GM12878 (cell line): ENCODE measurements at regions not wholly inside any gene's neighbourhood (a gene's known extent, or its start where the extent isn't known, plus 50 kb on each side); places are given as distances from the start of the nearest gene placed in this dataset.
A peak's percentile ranks its signal among the peaks of the same experiment; 100 is the strongest.

Source experiments
- ATAC-seq: fragments of 200-7000 bp; cut with Tn5 transposase; 3 replicates; pipeline ENCODE4 v1.9.1; 2020; ENCODE audit warnings: mild to moderate bottlenecking, moderate library complexity
- BruUV-seq: library from RNA; stranded (reverse); fragments of 400-500 nt; replicated peaks from 2 replicates; lab custom pipeline; 2021; lab: Mats Ljungman, UMichigan
- CTCF ChIA-PET: fragments of 300-600 bp; sonication (Branson Sonifier 250); formaldehyde crosslinking; extraction: SDS; loops from one replicate; lab custom pipeline; 2021; ENCODE audit warnings: inconsistent platforms; lab: Yijun Ruan, JAX
- POLR2A ChIA-PET: fragments of 350-600 bp; formaldehyde crosslinking; extraction: SDS; loops from one replicate; lab custom pipeline; 2021; ENCODE audit warnings: inconsistent platforms; lab: Charles Lee
- RAD21 ChIA-PET: fragments of 300-600 bp; sonication (Branson Sonifier 250); formaldehyde crosslinking; loops from one replicate; lab custom pipeline; 2023; ENCODE audit warnings: antibody characterized with exemption; ENCODE audit not compliant: unreplicated experiment; lab: Charles Lee
- SMC1A ChIA-PET: fragments of 300-600 bp; sonication (Branson Sonifier 250); formaldehyde crosslinking; loops from one replicate; lab custom pipeline; 2023; ENCODE audit not compliant: unreplicated experiment, uncharacterized antibody; lab: Charles Lee
- DNase-seq: peaks from one replicate; pipeline ENCODE4 v3.0.0-alpha.2; 2011; ENCODE audit warnings: low read depth, low spot score
- FAIRE-seq: peaks from 3 replicates; lab custom pipeline; 2011; peaks lifted over from hg19 to GRCh38; lab: Jason Lieb, UNC
- H2AFZ ChIP-seq: 2 replicates; pipeline ENCODE4 v1.6.0; 2011; ENCODE audit warnings: low read depth, low read length, control low read depth; ENCODE audit not compliant: control insufficient read depth
- H3K27ac ChIP-seq: 2 replicates; pipeline ENCODE4 v1.5.1; 2011; ENCODE audit warnings: control low read depth; ENCODE audit not compliant: control insufficient read depth, insufficient read depth
- H3K27me3 ChIP-seq, 2 experiments: replicated peaks in 1 of 2; 2 replicates each; pipeline versions ENCODE4 v1.6.0 to v1.6.1; 2011; ENCODE audit warnings: low read length in 1 of 2; ENCODE audit not compliant: control insufficient read depth in 2 of 2, insufficient read depth in 2 of 2
- H3K36me3 ChIP-seq, 2 experiments: 2 replicates each; pipeline ENCODE4 v1.5.1; 2011; ENCODE audit warnings: low read length in 1 of 2; ENCODE audit not compliant: control insufficient read depth in 2 of 2, insufficient read depth in 2 of 2
- H3K4me1 ChIP-seq: 2 replicates; pipeline ENCODE4 v1.6.1; 2011; ENCODE audit warnings: mild to moderate bottlenecking, low read length, moderate library complexity, mixed read lengths; ENCODE audit not compliant: control insufficient read depth, insufficient read depth
- H3K4me2 ChIP-seq: 2 replicates; pipeline ENCODE4 v1.6.0; 2011; ENCODE audit warnings: control low read depth; ENCODE audit not compliant: control insufficient read depth, insufficient read depth
- H3K4me3 ChIP-seq: fragments of 200-600 bp; sonication (generic); 2 replicates; pipeline ENCODE4 v1.5.1; 2016
- H3K79me2 ChIP-seq: 2 replicates; pipeline ENCODE4 v1.6.0; 2011; ENCODE audit warnings: low read length; ENCODE audit not compliant: control insufficient read depth, insufficient read depth
- H3K9ac ChIP-seq: 2 replicates; pipeline ENCODE4 v1.8.0; 2011; ENCODE audit warnings: low read length, control low read depth, mixed read lengths; ENCODE audit not compliant: control insufficient read depth, insufficient read depth
- H3K9me3 ChIP-seq: replicated peaks from 3 replicates; pipeline ENCODE4 v1.5.1; 2011; ENCODE audit warnings: mild to moderate bottlenecking, low read length; ENCODE audit not compliant: control insufficient read depth, insufficient read depth
- H4K20me1 ChIP-seq: 2 replicates; pipeline ENCODE4 v1.6.0; 2011; ENCODE audit not compliant: control insufficient read depth, insufficient read depth
- BRCA1 ChIP-seq: IDR thresholded peaks from 2 replicates; pipeline ENCODE4 v1.6.1; 2011; ENCODE audit warnings: low read depth, low read length, improper control_type of control experiment
- CUX1 ChIP-seq: IDR thresholded peaks from 2 replicates; pipeline ENCODE4 v1.6.1; 2012; ENCODE audit warnings: improper control_type of control experiment, low read depth, low read length; ENCODE audit not compliant: insufficient replicate concordance
- E2F4 ChIP-seq: IDR thresholded peaks from 2 replicates; pipeline ENCODE4 v1.6.1; 2012; ENCODE audit warnings: low read depth, low read length, improper control_type of control experiment
- IKZF2 ChIP-seq, 2 experiments: fragments of 450-650 bp; IDR thresholded peaks; 2 replicates each; pipeline ENCODE4 v1.6.1; 2017; ENCODE audit warnings: mild to moderate bottlenecking in 2 of 2, moderate library complexity in 2 of 2
- IRF3 ChIP-seq: fragments of 450-650 bp; IDR thresholded peaks from 2 replicates; pipeline ENCODE4 v1.6.1; 2014; ENCODE audit warnings: mild to moderate bottlenecking
- JUNB ChIP-seq: IDR thresholded peaks from 2 replicates; pipeline ENCODE4 v1.6.1; 2016; ENCODE audit warnings: antibody characterized with exemption, mild to moderate bottlenecking
- KDM1A ChIP-seq: fragments of 200-600 bp; sonication (generic); IDR thresholded peaks from 2 replicates; pipeline ENCODE4 v1.6.1; 2016; ENCODE audit warnings: borderline replicate concordance
- MTA2 ChIP-seq: fragments of 450-650 bp; IDR thresholded peaks from 2 replicates; pipeline ENCODE4 v1.6.1; 2016; ENCODE audit warnings: low read depth, mild to moderate bottlenecking, moderate library complexity
- NBN ChIP-seq: fragments of 450-650 bp; IDR thresholded peaks from 2 replicates; pipeline ENCODE4 v1.6.1; 2016
- NFYA ChIP-seq: IDR thresholded peaks from 2 replicates; pipeline ENCODE4 v1.6.1; 2011; ENCODE audit warnings: low read depth, mild to moderate bottlenecking, low read length, improper control_type of control experiment, borderline replicate concordance
- NR2F1 ChIP-seq: fragments of 450-650 bp; conservative IDR thresholded peaks from 2 replicates; pipeline ENCODE4 v1.6.1; 2017; ENCODE audit warnings: mild to moderate bottlenecking
- NRF1 ChIP-seq: conservative IDR thresholded peaks from 2 replicates; pipeline ENCODE4 v1.6.1; 2011; ENCODE audit warnings: mild to moderate bottlenecking, low read depth, low read length, improper control_type of control experiment
- PBX3 ChIP-seq: IDR thresholded peaks from 2 replicates; pipeline ENCODE4 v1.6.1; 2011; ENCODE audit warnings: mild to moderate bottlenecking, low read depth, low read length, moderate library complexity; ENCODE audit not compliant: insufficient replicate concordance
- SRF ChIP-seq, 2 experiments: IDR thresholded peaks; 2 replicates each; pipeline ENCODE4 v1.6.1; 2011; ENCODE audit warnings: low read depth in 2 of 2, low read length in 2 of 2, mild to moderate bottlenecking in 1 of 2, moderate library complexity in 1 of 2
- STAT1 ChIP-seq: fragments of 450-650 bp; conservative IDR thresholded peaks from 2 replicates; pipeline ENCODE4 v1.6.1; 2014; ENCODE audit warnings: antibody characterized with exemption, mild to moderate bottlenecking
- WRNIP1 ChIP-seq: IDR thresholded peaks from 2 replicates; pipeline ENCODE4 v1.6.1; 2011; ENCODE audit warnings: low read depth, low read length, improper control_type of control experiment, borderline replicate concordance
- ZZZ3 ChIP-seq: IDR thresholded peaks from 2 replicates; pipeline ENCODE4 v1.6.1; 2011; ENCODE audit warnings: low read depth; ENCODE audit not compliant: control insufficient read depth, insufficient read length
- WGBS: methylation state at CpG from one replicate; pipeline ENCODE4 v1.1.6; 2016; ENCODE audit warnings: low lambda C conversion rate; ENCODE audit not compliant: insufficient replicate concordance, insufficient coverage; ENCODE audit errors: missing lambda C conversion rate; 5-methylcytosine and 5-hydroxymethylcytosine counted together
- in situ Hi-C: fragments of 300-500 bp; cut with MboI; formaldehyde crosslinking; loops from 9 replicates; pipeline ENCODE4 v1.14.3; 2018; ENCODE audit warnings: mixed read lengths
- intact Hi-C: fragments of 100-400 bp; cut with micrococcal nuclease; formaldehyde crosslinking; loops from one replicate; pipeline ENCODE4 v1.14.2; 2022; ENCODE audit not compliant: unreplicated experiment

GRCh38 chr4:32689518-32689917 lies 1969.3 kb downstream of the PCDH7 start (continued):
- TF ChIP-seq E2F4 (no peak), KDM1A (no peak), NFYA (no peak)

GRCh38 chr4:32697281-32697814 lies 1977.2 kb downstream of the PCDH7 start:
- H4K20me1 ChIP-seq = no peaks in the 10 kb centered on the region
- no peaks in the 10 kb centered on the region for H3K9me3 ChIP-seq
- no peak overlapping the region for H3K4me2 ChIP-seq
- H2AFZ ChIP-seq = no peak overlapping the region
- ChIA-PET SMC1A (no interaction called here), POLR2A (no interaction called here), CTCF (no interaction called here), RAD21 (no interaction called here)
- FAIRE-seq (no peak), ATAC-seq (peak; percentile 62), DNase-seq (no peak)
- H3K9ac ChIP-seq = no peak overlapping the region
- in situ Hi-C loops (no loop called here), intact Hi-C loops (no loop called here)
- BruUV-seq = no TSS peak
- H3K4me3 ChIP-seq = no peak overlapping the region
- no peaks in the 10 kb centered on the region for H3K36me3 ChIP-seq
- H3K79me2 ChIP-seq = no peaks in the 10 kb centered on the region
- no peaks in the 10 kb centered on the region for H3K4me1 ChIP-seq
- no peak overlapping the region for H3K27ac ChIP-seq
- no peaks in the 10 kb centered on the region for H3K27me3 ChIP-seq
- 0% methylated on average over 2 of the region's 2 CpGs for WGBS
- TF ChIP-seq SRF (IDR thresholded peaks at IDR 0.05; ENCODE audit: low read depth in 2 of 2, low read length in 2 of 2) = no peak
- no peak for TF ChIP-seq MTA2
- no peak for TF ChIP-seq NBN
- no peak for TF ChIP-seq PBX3
- no peak for TF ChIP-seq IKZF2 (IDR thresholded peaks at IDR 0.05)
- TF ChIP-seq WRNIP1 = no peak
- TF ChIP-seq CUX1 = no peak
- no peak for TF ChIP-seq ZZZ3
- no peak for TF ChIP-seq IRF3
- no peak for TF ChIP-seq BRCA1
- no peak for TF ChIP-seq STAT1
- TF ChIP-seq NRF1 = no peak
- no peak for TF ChIP-seq NR2F1
- TF ChIP-seq JUNB = no peak
